ENCODE measurements at regions not wholly inside any gene's neighbourhood (a gene's known extent, or its start where the extent isn't known, plus 50 kb on each side); places are given as distances from the start of the nearest gene placed in this dataset.

DNA sequence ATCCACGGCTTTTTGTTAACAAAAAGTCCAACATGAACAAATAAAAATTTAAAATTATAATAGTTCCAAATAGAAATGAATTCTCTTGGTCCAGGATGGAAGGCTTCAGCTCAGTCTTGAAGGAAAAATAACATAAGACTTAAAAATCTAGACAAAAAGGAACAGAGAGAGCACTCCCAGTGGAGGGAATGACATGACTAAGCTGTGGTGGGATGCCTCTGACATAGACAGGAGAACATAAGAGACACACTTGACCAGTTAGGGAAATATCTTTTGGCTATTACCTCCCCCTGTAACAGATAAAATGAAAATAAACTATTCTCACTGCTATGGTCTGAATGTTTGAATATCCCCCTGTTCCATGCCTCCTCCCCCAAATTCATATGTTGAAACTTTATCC is 106.8 kb downstream of the BBS10 start:
- TF ChIP-seq YY1 (IDR thresholded peaks at IDR 0.05; ENCODE audit: insufficient read depth, insufficient read length) (no peak), ZNF274 (IDR thresholded peaks at IDR 0.05; ENCODE audit: low read depth, low read length) (no peak), SUZ12 (IDR thresholded peaks at IDR 0.05; ENCODE audit: extremely low read depth, insufficient read depth, insufficient read length) (no peak)

Measured in NT2/D1 (cell line).